Osteocyte (in vitro differentiated cells): ENCODE measurements at regions not wholly inside any gene's neighbourhood (a gene's known extent, or its start where the extent isn't known, plus 50 kb on each side); places are given as distances from the start of the nearest gene placed in this dataset.

Experiments used
- DNase-seq: peaks from one replicate; pipeline ENCODE4 v3.0.0; 2021; ENCODE audit warnings: mixed read lengths; ENCODE audit not compliant: unreplicated experiment; ENCODE audit errors: extremely low spot score
- H3K27ac Mint-ChIP-seq: one replicate; pipeline ENCODE4 v1.8.0; 2021; ENCODE audit warnings: mild to moderate bottlenecking, mixed read lengths; ENCODE audit not compliant: unreplicated experiment
- H3K27me3 Mint-ChIP-seq: one replicate; pipeline ENCODE4 v1.8.0; 2021; ENCODE audit warnings: mixed read lengths; ENCODE audit not compliant: unreplicated experiment
- H3K36me3 Mint-ChIP-seq: one replicate; pipeline ENCODE4 v1.8.0; 2021; ENCODE audit warnings: mixed read lengths; ENCODE audit not compliant: unreplicated experiment
- H3K4me1 Mint-ChIP-seq: one replicate; pipeline ENCODE4 v1.8.0; 2021; ENCODE audit warnings: mixed read lengths; ENCODE audit not compliant: unreplicated experiment
- H3K4me3 Mint-ChIP-seq: one replicate; pipeline ENCODE4 v1.8.0; 2021; ENCODE audit warnings: mild to moderate bottlenecking, moderate library complexity, mixed read lengths; ENCODE audit not compliant: unreplicated experiment
- H3K9me3 Mint-ChIP-seq: one replicate; pipeline ENCODE4 v1.8.0; 2021; ENCODE audit warnings: mixed read lengths; ENCODE audit not compliant: unreplicated experiment
- TF ChIP-seq, protein P1 (sequence below): fragments of 200-600 bp; sonication (generic); IDR thresholded peaks from 2 replicates; pipeline ENCODE4 v1.5.0; 2021; ENCODE audit warnings: antibody characterized with exemption, mild to moderate bottlenecking, moderate library complexity

DNA sequence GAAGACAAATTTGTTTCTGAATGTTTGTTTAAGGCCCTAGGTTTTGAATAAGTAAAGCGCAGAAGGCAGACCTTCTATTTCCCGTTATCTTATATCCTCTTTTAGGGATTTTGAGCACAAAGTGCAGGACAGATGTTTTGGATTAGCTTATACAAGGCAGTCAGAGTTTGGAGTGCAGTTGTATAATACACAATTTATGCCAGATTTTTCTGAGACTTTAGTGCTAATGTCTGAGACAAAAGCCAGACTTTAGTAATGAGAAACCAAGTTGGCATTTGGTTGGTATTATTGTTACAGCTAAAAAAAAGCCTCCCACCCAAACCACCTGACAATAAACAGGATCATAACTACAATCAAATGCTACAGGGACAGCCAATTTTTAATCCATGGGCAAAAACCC lies 309.9 kb upstream of the SATB1 start:
- Mint-ChIP-seq H3K27me3 (no peaks in the 10 kb centered on the region), H3K9me3 (peaks cover 4% of the 10 kb centered on the region), H3K36me3 (no peaks in the 10 kb centered on the region), H3K4me3 (no peak overlapping the region), H3K27ac (no peak overlapping the region), H3K4me1 (no peaks in the 10 kb centered on the region)
- TF ChIP-seq, protein P1, sequence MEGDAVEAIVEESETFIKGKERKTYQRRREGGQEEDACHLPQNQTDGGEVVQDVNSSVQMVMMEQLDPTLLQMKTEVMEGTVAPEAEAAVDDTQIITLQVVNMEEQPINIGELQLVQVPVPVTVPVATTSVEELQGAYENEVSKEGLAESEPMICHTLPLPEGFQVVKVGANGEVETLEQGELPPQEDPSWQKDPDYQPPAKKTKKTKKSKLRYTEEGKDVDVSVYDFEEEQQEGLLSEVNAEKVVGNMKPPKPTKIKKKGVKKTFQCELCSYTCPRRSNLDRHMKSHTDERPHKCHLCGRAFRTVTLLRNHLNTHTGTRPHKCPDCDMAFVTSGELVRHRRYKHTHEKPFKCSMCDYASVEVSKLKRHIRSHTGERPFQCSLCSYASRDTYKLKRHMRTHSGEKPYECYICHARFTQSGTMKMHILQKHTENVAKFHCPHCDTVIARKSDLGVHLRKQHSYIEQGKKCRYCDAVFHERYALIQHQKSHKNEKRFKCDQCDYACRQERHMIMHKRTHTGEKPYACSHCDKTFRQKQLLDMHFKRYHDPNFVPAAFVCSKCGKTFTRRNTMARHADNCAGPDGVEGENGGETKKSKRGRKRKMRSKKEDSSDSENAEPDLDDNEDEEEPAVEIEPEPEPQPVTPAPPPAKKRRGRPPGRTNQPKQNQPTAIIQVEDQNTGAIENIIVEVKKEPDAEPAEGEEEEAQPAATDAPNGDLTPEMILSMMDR, result no peak
- no peak for DNase-seq

DNA sequence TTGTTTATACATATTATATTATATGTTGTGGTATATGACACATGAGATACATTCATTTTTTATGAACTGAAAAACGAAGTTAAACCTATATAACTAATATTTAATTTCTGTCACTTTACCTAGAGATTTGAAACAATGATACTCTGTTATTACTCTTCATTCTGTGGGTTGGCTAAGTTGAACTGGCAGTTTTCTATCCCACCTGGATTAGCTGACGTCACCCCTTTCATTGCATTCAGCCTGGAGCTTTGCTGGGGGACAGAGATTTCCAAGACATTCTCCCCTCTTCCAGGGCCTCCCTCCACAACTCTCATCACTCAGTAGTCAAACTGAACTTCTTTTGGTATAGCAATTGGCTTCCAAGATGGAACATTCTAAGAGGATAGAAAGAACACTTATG lies 309.2 kb upstream of the SATB1 start:
- TF ChIP-seq, protein P1, result no peak
- DNase-seq, result no peak
- Mint-ChIP-seq H3K36me3 (no peaks in the 10 kb centered on the region), H3K27me3 (no peaks in the 10 kb centered on the region), H3K4me1 (no peaks in the 10 kb centered on the region), H3K9me3 (peaks cover 4% of the 10 kb centered on the region), H3K27ac (no peak overlapping the region), H3K4me3 (no peak overlapping the region)

DNA sequence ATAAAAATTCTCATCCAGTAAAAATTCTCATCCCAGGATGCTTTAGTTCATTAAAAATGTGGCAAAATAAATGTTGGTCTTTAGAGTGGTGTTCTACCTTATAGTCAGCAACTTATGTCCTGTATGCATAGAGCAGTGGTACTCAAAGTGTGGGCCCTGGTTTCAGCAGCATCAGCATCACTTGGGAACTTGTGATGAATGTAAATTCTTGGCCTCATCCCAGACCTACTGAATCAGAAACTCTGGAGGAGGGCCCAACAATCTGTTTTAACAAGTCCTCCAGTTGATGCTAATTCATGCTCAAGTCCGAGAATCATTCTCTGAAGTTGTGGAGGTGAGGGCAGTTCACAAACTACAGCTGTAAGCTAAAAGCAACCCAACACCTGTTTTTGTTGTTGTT lies 307.3 kb upstream of the SATB1 start:
- Mint-ChIP-seq H3K27ac (no peak overlapping the region), H3K4me1 (no peaks in the 10 kb centered on the region), H3K36me3 (no peaks in the 10 kb centered on the region), H3K27me3 (no peaks in the 10 kb centered on the region), H3K9me3 (peaks cover 4% of the 10 kb centered on the region), H3K4me3 (no peak overlapping the region)
- TF ChIP-seq, protein P1, result no peak
- no peak for DNase-seq

DNA sequence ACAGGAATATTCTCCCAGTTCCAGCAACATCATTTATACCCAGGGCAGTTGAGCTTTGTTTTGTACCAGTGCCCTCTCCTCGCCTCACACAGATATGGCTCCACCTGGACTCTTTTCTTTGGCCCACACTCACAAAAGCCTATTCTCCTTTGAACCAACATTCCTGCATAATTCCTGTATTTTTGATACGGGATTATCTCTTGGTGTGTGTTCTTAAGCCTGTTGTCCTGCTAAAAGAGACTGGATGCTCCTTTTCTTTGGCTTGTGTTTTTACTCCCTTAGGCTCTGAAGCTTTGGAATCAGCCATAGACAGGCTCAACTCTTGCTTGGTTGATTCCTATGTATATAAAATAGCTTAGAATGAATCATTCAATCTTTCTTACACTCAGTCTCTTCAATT lies 305.4 kb upstream of the SATB1 start:
- Mint-ChIP-seq H3K27me3 (no peaks in the 10 kb centered on the region), H3K4me1 (no peaks in the 10 kb centered on the region), H3K9me3 (peaks cover 4% of the 10 kb centered on the region), H3K36me3 (no peaks in the 10 kb centered on the region), H3K27ac (no peak overlapping the region), H3K4me3 (no peak overlapping the region)
- TF ChIP-seq, protein P1, result no peak
- DNase-seq, result no peak

DNA sequence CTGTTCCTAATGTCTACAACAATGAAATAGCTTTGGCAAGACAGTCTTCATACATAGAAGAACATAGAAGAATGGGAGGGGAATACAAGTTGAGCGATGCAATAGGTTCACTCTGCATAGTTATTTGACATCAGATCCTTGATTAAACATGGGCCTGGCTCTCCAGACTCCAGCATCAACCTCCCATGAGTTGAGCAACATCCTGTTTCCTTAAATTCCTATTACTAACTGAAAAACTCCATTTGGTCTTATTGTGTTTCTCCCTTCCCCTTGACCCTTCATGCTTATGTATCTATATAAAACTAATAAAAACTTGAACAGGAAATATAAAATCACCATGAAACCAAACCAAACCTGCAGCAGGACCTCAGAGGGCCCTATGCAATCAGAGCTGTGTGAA lies 304.5 kb upstream of the SATB1 start:
- Mint-ChIP-seq H3K4me3 (no peak overlapping the region), H3K4me1 (no peaks in the 10 kb centered on the region), H3K27me3 (no peaks in the 10 kb centered on the region), H3K9me3 (peaks cover 3% of the 10 kb centered on the region), H3K27ac (no peak overlapping the region), H3K36me3 (no peaks in the 10 kb centered on the region)
- TF ChIP-seq, protein P1, result no peak
- DNase-seq, result no peak
